ENCODE measurements at regions not wholly inside any gene's neighbourhood (a gene's known extent, or its start where the extent isn't known, plus 50 kb on each side); places are given as distances from the start of the nearest gene placed in this dataset.

DNA sequence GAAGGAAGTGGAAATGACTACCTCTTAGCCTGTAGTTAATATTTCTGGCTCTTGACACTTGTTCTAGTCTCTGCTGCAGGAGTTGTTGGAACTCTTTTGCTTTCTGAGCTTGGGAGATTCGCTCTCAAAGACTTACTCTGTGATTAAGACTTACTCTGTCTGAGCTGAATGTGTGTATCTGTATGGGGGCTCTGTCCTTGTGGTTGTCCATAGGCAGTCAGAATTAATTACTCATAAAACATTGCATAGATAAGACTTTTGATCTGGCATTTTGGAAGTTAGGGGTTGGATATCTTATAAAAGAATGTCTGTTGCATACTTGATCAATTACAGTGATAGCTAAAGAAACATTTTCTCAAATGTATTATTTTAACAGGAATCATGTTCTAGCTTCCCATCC, 199.2 kb upstream of the KIAA1217 start:
- no peaks in the 10 kb centered on the region for H3K36me3 ChIP-seq (ENCODE audit: control insufficient read depth, insufficient read depth, low read length)
- TF ChIP-seq, protein P1, sequence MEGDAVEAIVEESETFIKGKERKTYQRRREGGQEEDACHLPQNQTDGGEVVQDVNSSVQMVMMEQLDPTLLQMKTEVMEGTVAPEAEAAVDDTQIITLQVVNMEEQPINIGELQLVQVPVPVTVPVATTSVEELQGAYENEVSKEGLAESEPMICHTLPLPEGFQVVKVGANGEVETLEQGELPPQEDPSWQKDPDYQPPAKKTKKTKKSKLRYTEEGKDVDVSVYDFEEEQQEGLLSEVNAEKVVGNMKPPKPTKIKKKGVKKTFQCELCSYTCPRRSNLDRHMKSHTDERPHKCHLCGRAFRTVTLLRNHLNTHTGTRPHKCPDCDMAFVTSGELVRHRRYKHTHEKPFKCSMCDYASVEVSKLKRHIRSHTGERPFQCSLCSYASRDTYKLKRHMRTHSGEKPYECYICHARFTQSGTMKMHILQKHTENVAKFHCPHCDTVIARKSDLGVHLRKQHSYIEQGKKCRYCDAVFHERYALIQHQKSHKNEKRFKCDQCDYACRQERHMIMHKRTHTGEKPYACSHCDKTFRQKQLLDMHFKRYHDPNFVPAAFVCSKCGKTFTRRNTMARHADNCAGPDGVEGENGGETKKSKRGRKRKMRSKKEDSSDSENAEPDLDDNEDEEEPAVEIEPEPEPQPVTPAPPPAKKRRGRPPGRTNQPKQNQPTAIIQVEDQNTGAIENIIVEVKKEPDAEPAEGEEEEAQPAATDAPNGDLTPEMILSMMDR (IDR thresholded peaks at IDR 0.05; ENCODE audit: insufficient read depth, low read length, poor library complexity, severe bottlenecking), result no peak
- no peak for DNase-seq (ENCODE audit: extremely low read depth, insufficient read length)
- no peak overlapping the region for H3K4me3 ChIP-seq (replicated peaks; ENCODE audit: low read depth, low read length)
- no peaks in the 10 kb centered on the region for H3K27me3 ChIP-seq (replicated peaks; ENCODE audit: control insufficient read depth, insufficient read depth, low read length)

DNA sequence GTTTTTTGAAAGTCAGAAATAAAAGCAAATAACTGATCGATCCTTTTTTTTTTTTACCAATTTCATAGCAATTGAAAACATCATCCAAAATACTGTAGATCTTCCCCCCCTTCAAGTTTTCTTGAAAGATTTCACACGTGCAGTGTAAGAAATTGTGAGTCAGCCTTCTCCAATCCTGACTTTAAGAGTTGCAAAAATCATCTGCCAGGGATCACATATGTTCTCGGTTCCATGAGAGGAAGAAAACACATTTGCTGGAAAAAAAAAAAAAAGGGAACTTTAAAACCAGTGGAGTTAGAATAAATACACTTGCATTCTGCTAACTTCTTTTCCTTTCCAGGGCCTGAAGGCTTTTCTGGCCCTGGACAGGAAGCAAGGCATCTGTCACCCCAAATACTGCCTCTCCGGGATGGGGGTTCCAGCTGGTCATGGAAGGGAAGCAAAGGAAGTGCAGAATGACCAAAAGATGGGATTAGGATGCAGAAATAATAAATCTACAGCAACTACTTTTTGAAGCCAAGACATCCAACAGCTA, 198.4 kb upstream of the KIAA1217 start:
- TF ChIP-seq, protein P1 (IDR thresholded peaks at IDR 0.05; ENCODE audit: insufficient read depth, low read length, poor library complexity, severe bottlenecking), result no peak

DNA sequence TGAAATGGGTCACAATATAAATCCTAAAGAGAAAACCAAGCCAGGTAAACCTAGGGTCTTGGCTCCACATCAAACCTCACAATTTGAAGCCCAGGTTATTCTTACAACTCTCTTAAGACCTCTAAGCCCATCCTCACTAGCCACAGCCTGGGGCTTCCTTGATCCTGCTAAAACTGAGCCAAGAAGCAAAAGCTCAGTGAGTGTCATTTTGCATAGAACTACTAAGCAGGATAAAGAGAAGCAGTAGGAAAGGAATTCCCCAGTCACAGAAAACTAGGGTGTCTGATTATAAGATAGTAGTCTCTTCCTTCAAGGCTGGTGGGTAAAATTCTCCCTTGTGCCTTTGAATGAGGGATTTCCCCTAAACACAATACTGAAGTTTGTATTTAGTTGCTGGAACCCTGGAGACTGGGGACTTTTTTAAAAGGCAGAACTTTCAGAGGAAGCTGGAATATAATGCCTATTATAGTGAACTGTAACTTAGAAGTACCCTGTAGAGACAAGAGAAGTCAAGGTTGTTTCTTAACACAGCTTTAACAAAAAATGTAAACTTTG, 196.6 kb upstream of the KIAA1217 start:
- DNase-seq (ENCODE audit: extremely low read depth, insufficient read length), result no peak
- TF ChIP-seq, protein P1 (IDR thresholded peaks at IDR 0.05; ENCODE audit: insufficient read depth, low read length, poor library complexity, severe bottlenecking), result no peak

More for the DNA sequence above, 198.4 kb upstream of the KIAA1217 start:
- Histone ChIP-seq H3K27me3 (replicated peaks; ENCODE audit: control insufficient read depth, insufficient read depth, low read length) (no peaks in the 10 kb centered on the region), H3K4me3 (replicated peaks; ENCODE audit: low read depth, low read length) (no peak overlapping the region), H3K36me3 (ENCODE audit: control insufficient read depth, insufficient read depth, low read length) (no peaks in the 10 kb centered on the region)
- no peak for DNase-seq (ENCODE audit: extremely low read depth, insufficient read length)

DNA sequence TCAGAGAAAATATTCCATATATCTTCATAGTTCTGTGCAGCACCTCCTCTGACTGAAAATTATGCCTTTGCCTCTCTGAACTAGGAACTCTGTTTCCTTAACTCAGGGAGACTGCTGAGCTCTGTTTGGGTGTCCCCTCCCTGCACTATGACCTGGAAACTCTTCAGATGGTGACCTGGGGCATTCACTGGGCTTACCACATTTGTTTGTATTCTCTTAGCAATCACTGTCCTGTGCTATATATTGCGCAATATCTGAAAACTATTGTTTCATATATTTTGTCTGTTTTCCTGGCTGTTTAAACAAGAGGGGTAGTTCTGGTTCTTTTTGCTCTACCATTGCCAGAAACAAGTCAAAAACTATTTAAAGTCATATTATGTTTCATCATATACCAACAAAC, 181.8 kb upstream of the KIAA1217 start:
- H3K36me3 ChIP-seq (ENCODE audit: control insufficient read depth, insufficient read depth, low read length), result no peaks in the 10 kb centered on the region
- DNase-seq (ENCODE audit: extremely low read depth, insufficient read length), result no peak
- TF ChIP-seq, protein P1 (IDR thresholded peaks at IDR 0.05; ENCODE audit: insufficient read depth, low read length, poor library complexity, severe bottlenecking), result no peak
- no peak overlapping the region for H3K4me3 ChIP-seq (replicated peaks; ENCODE audit: low read depth, low read length)
- H3K27me3 ChIP-seq (replicated peaks; ENCODE audit: control insufficient read depth, insufficient read depth, low read length), result no peaks in the 10 kb centered on the region; the same call in 1 of the 2 replicates

More for the DNA sequence above, 196.6 kb upstream of the KIAA1217 start:
- H3K4me3 ChIP-seq (replicated peaks; ENCODE audit: low read depth, low read length), result no peak overlapping the region
- no peaks in the 10 kb centered on the region for H3K27me3 ChIP-seq (replicated peaks; ENCODE audit: control insufficient read depth, insufficient read depth, low read length)
- H3K36me3 ChIP-seq (ENCODE audit: control insufficient read depth, insufficient read depth, low read length), result no peaks in the 10 kb centered on the region

DNA sequence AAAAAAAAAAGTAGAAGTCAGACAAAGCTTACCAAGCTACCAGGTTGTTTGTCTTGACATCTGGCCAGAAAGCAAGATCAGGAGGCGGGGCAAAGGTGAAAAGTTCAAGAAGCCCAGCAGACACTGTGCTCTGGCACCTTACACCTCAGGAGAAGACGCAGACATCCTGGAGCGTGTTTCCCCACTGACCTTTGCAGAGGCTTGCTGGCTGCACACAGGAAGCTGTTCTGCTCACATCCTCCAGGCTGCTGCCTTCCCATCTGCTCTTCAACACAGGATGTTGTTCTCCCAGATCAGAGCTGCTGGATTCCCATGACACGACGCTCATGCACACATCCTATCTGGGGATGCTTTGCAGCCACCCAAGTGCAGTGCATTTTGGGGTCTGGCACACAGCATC, 174.4 kb upstream of the KIAA1217 start:
- no peak overlapping the region for H3K4me3 ChIP-seq (replicated peaks; ENCODE audit: low read depth, low read length)
- TF ChIP-seq, protein P1 (IDR thresholded peaks at IDR 0.05; ENCODE audit: insufficient read depth, low read length, poor library complexity, severe bottlenecking), result no peak
- no peaks in the 10 kb centered on the region; the same call in 1 of the 2 replicates for H3K27me3 ChIP-seq (replicated peaks; ENCODE audit: control insufficient read depth, insufficient read depth, low read length)
- DNase-seq (ENCODE audit: extremely low read depth, insufficient read length), result no peak
- no peaks in the 10 kb centered on the region for H3K36me3 ChIP-seq (ENCODE audit: control insufficient read depth, insufficient read depth, low read length)
